ENCODE measurements at regions not wholly inside any gene's neighbourhood (a gene's known extent, or its start where the extent isn't known, plus 50 kb on each side); places are given as distances from the start of the nearest gene placed in this dataset.
"Not testable (repeated sequence)": the region's sequence is repeated elsewhere in the genome, so short reads cannot be mapped to it uniquely, and the experiment has no call there.

DNA sequence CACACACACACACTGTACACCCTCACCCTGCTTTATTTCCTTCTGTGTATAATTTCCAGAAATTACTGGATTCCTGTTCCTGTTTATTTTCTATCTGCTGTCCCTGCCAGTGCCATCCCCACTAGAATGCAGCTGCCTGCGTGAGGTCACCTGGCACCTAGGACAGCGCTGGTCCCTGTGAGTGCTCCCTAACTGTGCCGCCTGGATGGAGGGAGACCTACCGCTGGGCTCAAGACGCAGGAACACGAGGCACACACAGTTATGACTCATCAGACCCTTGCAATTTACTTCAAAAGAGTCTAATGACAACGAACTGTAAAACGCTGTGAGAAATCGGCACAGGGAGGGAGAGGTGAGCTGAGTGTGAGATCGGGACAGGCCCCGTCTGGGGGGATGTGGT, 102.1 kb upstream of the RUFY1 start:
- H3K4me2 ChIP-seq; H3K9me3 ChIP-seq; H3K4me3 ChIP-seq (ENCODE audit: low read depth in 2 of 2, low read length in 1 of 2); H3K9ac ChIP-seq; H3K27me3 ChIP-seq (ENCODE audit: insufficient read depth); H3K4me1 ChIP-seq (ENCODE audit: control insufficient read depth in 1 of 2, insufficient read depth in 2 of 2, low read depth in 1 of 2, low read length in 1 of 2); H2AFZ ChIP-seq (ENCODE audit: low read depth); CTCF ChIA-PET; H3F3A ChIP-seq (replicated peaks; ENCODE audit: insufficient read depth); H4K20me1 ChIP-seq (ENCODE audit: insufficient read depth); H3K27ac ChIP-seq (ENCODE audit: low read depth in 2 of 2, low read length in 1 of 2); POLR2A ChIA-PET; H3K36me3 ChIP-seq (replicated peaks in 1 of 2; ENCODE audit: control insufficient read depth in 1 of 2, insufficient read depth in 2 of 2, low read length in 1 of 2); DNase-seq; H3K9me2 ChIP-seq; H3K79me2 ChIP-seq (ENCODE audit: insufficient read depth): not testable (repeated sequence)
- WGBS (ENCODE audit: low lambda C conversion rate) = no CpG with 5 or more reads among the region's 11 CpGs

DNA sequence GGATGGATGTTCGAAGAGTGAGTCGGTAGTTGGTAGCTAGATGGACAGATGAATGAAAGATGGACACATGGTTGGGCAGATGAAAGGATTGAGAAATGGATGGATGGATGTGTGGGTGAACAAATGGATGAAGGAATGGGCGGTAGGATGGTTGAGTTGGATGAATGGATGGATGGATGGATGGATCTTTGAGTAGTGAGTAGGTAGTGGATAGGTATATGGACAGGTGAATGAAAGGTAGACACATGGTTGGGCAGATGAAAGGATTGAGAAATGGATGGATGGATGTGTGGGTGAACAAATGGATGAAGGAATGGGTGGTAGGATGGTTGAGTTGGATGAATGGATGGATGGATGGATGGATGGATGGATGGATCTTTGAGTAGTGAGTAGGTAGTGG, 97.0 kb upstream of the ADAMTS2 start:
- H3K9me3 ChIP-seq; H3K27me3 ChIP-seq (ENCODE audit: insufficient read depth); POLR2A ChIA-PET; H2AFZ ChIP-seq (ENCODE audit: low read depth); H3F3A ChIP-seq (replicated peaks; ENCODE audit: insufficient read depth); H4K20me1 ChIP-seq (ENCODE audit: insufficient read depth); H3K79me2 ChIP-seq (ENCODE audit: insufficient read depth); H3K4me2 ChIP-seq; DNase-seq; CTCF ChIA-PET; H3K27ac ChIP-seq (ENCODE audit: low read depth in 2 of 2, low read length in 1 of 2); H3K4me3 ChIP-seq (ENCODE audit: low read depth in 2 of 2, low read length in 1 of 2); H3K36me3 ChIP-seq (replicated peaks in 1 of 2; ENCODE audit: control insufficient read depth in 1 of 2, insufficient read depth in 2 of 2, low read length in 1 of 2); H3K9me2 ChIP-seq; H3K9ac ChIP-seq: not testable (repeated sequence)
- 57% methylated on average over 3 of the region's 3 CpGs for WGBS (ENCODE audit: low lambda C conversion rate)
- peaks cover 0 to 32% of the 10 kb centered on the region in 2 experiments; a peak in 1 of 4 replicates for H3K4me1 ChIP-seq (ENCODE audit: control insufficient read depth in 1 of 2, insufficient read depth in 2 of 2, low read depth in 1 of 2, low read length in 1 of 2)

DNA sequence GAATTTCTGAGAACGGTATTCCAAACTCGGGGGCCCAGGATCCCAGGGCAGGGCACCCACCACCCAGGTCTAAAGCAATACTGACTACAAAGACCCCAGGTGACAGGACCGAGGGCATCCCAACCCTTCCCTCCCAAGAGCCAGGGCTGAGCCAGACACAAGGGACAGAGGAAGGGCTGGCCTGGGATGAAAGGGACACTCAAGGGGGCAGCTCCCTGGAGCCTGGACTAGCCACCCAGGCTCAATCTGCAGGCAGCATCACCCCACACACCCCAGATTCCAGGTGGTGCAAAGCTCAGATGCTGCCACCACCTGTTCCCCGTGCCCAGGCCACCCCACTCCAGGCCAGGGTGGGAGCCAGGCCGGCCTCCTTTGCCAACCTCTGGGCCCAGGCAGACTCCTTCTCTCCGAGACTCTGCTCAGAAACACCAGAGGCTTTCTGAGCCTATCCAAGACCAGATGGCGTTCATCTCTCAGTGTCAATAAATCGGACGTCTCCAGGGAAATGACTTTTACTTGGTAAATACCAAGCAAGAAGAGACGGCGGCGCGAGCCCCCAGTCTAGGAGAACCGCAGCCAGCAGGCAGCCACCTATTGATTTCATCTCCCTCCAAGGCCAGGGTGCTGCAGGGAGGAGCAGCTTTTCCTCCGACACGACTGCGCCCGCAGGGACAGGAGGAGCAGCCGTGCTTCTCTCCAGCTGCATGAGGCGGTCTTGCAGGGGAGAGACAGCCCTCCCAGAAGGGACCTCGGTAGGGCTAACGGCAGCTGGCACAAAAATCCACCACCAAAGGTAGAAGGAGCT, 94.1 kb upstream of the ADAMTS2 start:
- 70% methylated on average over 15 of the region's 22 CpGs for WGBS (ENCODE audit: low lambda C conversion rate)
- no peak for TF ChIP-seq FOXJ3 (CRISPR knock-in tag; IDR thresholded peaks at IDR 0.05)
- TF ChIP-seq, protein P1, sequence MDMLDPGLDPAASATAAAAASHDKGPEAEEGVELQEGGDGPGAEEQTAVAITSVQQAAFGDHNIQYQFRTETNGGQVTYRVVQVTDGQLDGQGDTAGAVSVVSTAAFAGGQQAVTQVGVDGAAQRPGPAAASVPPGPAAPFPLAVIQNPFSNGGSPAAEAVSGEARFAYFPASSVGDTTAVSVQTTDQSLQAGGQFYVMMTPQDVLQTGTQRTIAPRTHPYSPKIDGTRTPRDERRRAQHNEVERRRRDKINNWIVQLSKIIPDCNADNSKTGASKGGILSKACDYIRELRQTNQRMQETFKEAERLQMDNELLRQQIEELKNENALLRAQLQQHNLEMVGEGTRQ (IDR thresholded peaks at IDR 0.05; ENCODE audit: borderline replicate concordance, low read depth, low read length) = no peak
- Histone ChIP-seq H3K4me1 (ENCODE audit: control insufficient read depth in 1 of 2, insufficient read depth in 2 of 2, low read depth in 1 of 2, low read length in 1 of 2) (peaks cover 0 to 54% of the 10 kb centered on the region in 2 experiments; a peak in 1 of 4 replicates), H3K4me3 (ENCODE audit: low read depth in 2 of 2, low read length in 1 of 2) (no peak overlapping the region), H3K79me2 (ENCODE audit: insufficient read depth) (no peaks in the 10 kb centered on the region), H3K27me3 (ENCODE audit: insufficient read depth) (no peaks in the 10 kb centered on the region), H3K36me3 (replicated peaks in 1 of 2; ENCODE audit: control insufficient read depth in 1 of 2, insufficient read depth in 2 of 2, low read length in 1 of 2) (no peaks in the 10 kb centered on the region), H3K27ac (ENCODE audit: low read depth in 2 of 2, low read length in 1 of 2) (peak overlapping the region in 1 of 2 experiments; percentile 99; a peak in 2 of 4 replicates), H3K9me3 (no peaks in the 10 kb centered on the region), H2AFZ (ENCODE audit: low read depth) (no peak overlapping the region), H3K9me2 (no peaks in the 10 kb centered on the region), H4K20me1 (ENCODE audit: insufficient read depth) (no peaks in the 10 kb centered on the region), H3F3A (replicated peaks; ENCODE audit: insufficient read depth) (no peaks in the 10 kb centered on the region), H3K9ac (no peak overlapping the region), H3K4me2 (no peak overlapping the region)
- ChIA-PET CTCF (interaction anchor here (0.5 to 3.7 kb wide), 6 partner anchors 12 to 226 kb away, joined by 3 to 21 read pairs (median 4); no protein-coding TSS in a partner anchor), POLR2A (interaction anchor here (1.9 kb wide), 1 partner anchor 32 kb away, joined by 5 read pairs; no protein-coding TSS in a partner anchor)
- no peak for DNase-seq

Measured in SK-N-SH (cell line).